ENCODE measurements at regions not wholly inside any gene's neighbourhood (a gene's known extent, or its start where the extent isn't known, plus 50 kb on each side); places are given as distances from the start of the nearest gene placed in this dataset.

DNA sequence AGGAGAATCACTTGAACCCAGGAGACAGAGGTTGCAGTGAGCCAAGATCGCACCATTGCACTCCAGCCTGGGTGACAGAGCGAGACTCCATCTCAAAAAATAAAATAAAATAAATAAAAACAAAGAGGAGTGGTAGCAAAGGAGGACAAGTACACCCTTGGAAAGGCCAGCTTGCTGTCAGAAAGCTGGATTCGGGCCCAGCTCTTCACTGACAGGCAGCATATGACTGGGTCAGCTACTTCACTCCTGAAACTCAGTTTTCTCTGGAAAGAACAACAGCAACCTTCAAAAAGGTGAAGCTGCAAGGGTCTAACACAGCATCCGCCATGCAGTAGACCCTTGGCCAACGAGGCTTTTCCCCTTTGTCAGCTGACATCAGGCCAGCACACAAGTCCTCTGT is 156.0 kb upstream of the TIAM1 start:
- H3K36me3 ChIP-seq (replicated peaks in 1 of 2; ENCODE audit: control insufficient read depth in 1 of 2, insufficient read depth in 2 of 2, low read length in 2 of 2): no peaks in the 10 kb centered on the region
- H3K4me1 ChIP-seq (ENCODE audit: control insufficient read depth in 1 of 2, insufficient read depth in 2 of 2, low read length in 2 of 2): no peaks in the 10 kb centered on the region
- no peak overlapping the region for H3K4me2 ChIP-seq (replicated peaks; ENCODE audit: extremely low read depth, low read length, poor library complexity, severe bottlenecking)
- no peak overlapping the region for H3K9ac ChIP-seq (ENCODE audit: insufficient read depth, low read length, poor library complexity, severe bottlenecking)
- H4K20me1 ChIP-seq (ENCODE audit: insufficient read depth, low read length): no peaks in the 10 kb centered on the region
- H3K4me3 Mint-ChIP-seq: no peak overlapping the region
- H3K9me3 Mint-ChIP-seq: peaks cover 0 to 2% (median 0%) of the 10 kb centered on the region in 7 donors
- no peaks in the 10 kb centered on the region for H3K9me3 ChIP-seq (replicated peaks in 1 of 2; ENCODE audit: control insufficient read depth in 1 of 2, insufficient read depth in 1 of 2, low read length in 2 of 2)
- TF ChIP-seq, protein P1, sequence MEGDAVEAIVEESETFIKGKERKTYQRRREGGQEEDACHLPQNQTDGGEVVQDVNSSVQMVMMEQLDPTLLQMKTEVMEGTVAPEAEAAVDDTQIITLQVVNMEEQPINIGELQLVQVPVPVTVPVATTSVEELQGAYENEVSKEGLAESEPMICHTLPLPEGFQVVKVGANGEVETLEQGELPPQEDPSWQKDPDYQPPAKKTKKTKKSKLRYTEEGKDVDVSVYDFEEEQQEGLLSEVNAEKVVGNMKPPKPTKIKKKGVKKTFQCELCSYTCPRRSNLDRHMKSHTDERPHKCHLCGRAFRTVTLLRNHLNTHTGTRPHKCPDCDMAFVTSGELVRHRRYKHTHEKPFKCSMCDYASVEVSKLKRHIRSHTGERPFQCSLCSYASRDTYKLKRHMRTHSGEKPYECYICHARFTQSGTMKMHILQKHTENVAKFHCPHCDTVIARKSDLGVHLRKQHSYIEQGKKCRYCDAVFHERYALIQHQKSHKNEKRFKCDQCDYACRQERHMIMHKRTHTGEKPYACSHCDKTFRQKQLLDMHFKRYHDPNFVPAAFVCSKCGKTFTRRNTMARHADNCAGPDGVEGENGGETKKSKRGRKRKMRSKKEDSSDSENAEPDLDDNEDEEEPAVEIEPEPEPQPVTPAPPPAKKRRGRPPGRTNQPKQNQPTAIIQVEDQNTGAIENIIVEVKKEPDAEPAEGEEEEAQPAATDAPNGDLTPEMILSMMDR (IDR thresholded peaks at IDR 0.05): no peak
- H3K4me3 ChIP-seq (replicated peaks in 1 of 3; ENCODE audit: low read depth in 2 of 3, low read length in 3 of 3): no peak overlapping the region
- H3K4me1 Mint-ChIP-seq: no peaks in the 10 kb centered on the region
- no peaks in the 10 kb centered on the region for H3K27me3 ChIP-seq (ENCODE audit: control insufficient read depth in 2 of 2, insufficient read depth in 2 of 2, low read length in 2 of 2)
- no peak overlapping the region for H2AFZ ChIP-seq (ENCODE audit: insufficient read depth, low read depth, low read length, poor library complexity, severe bottlenecking)
- no peak overlapping the region for H3K27ac Mint-ChIP-seq
- H3K79me2 ChIP-seq (ENCODE audit: insufficient read depth, low read length): no peaks in the 10 kb centered on the region
- H3K27ac ChIP-seq (ENCODE audit: low read depth in 1 of 2, low read length in 2 of 2): no peak overlapping the region
- WGBS (ENCODE audit: insufficient coverage): 100% methylated on average over 1 of the region's 5 CpGs
- H3K27me3 Mint-ChIP-seq (ENCODE audit: low read depth in 3 of 3): peaks cover 0 to 3% (median 1%) of the 10 kb centered on the region in 3 donors
- no peaks in the 10 kb centered on the region for H3K36me3 Mint-ChIP-seq
- intact Hi-C loops (cut with micrococcal nuclease): no loop called here
- DNase-seq: no peak

- no peaks in the 10 kb centered on the region for H3K4me1 ChIP-seq (ENCODE audit: control insufficient read depth in 1 of 2, insufficient read depth in 2 of 2, low read length in 2 of 2)
- Mint-ChIP-seq H3K4me1 (no peaks in the 10 kb centered on the region), H3K27me3 (ENCODE audit: low read depth in 3 of 3) (peaks cover 0 to 3% (median 1%) of the 10 kb centered on the region in 3 donors), H3K36me3 (no peaks in the 10 kb centered on the region), H3K4me3 (no peak overlapping the region), H3K9me3 (peaks cover 0 to 2% (median 0%) of the 10 kb centered on the region in 7 donors), H3K27ac (no peak overlapping the region)
- no peak overlapping the region for H3K4me2 ChIP-seq (replicated peaks; ENCODE audit: extremely low read depth, low read length, poor library complexity, severe bottlenecking)
- no peak overlapping the region for H3K4me3 ChIP-seq (replicated peaks in 1 of 3; ENCODE audit: low read depth in 2 of 3, low read length in 3 of 3)
- no peaks in the 10 kb centered on the region for H3K36me3 ChIP-seq (replicated peaks in 1 of 2; ENCODE audit: control insufficient read depth in 1 of 2, insufficient read depth in 2 of 2, low read length in 2 of 2)
- no peak overlapping the region for H3K9ac ChIP-seq (ENCODE audit: insufficient read depth, low read length, poor library complexity, severe bottlenecking)
- no peaks in the 10 kb centered on the region for H4K20me1 ChIP-seq (ENCODE audit: insufficient read depth, low read length)
- intact Hi-C loops (cut with micrococcal nuclease): no loop called here
- TF ChIP-seq, protein P1 (IDR thresholded peaks at IDR 0.05): no peak
- no peaks in the 10 kb centered on the region for H3K27me3 ChIP-seq (ENCODE audit: control insufficient read depth in 2 of 2, insufficient read depth in 2 of 2, low read length in 2 of 2)
- H2AFZ ChIP-seq (ENCODE audit: insufficient read depth, low read depth, low read length, poor library complexity, severe bottlenecking): no peak overlapping the region
- DNase-seq: no peak
- H3K79me2 ChIP-seq (ENCODE audit: insufficient read depth, low read length): no peaks in the 10 kb centered on the region
- H3K27ac ChIP-seq (ENCODE audit: low read depth in 1 of 2, low read length in 2 of 2): no peak overlapping the region
- no peaks in the 10 kb centered on the region for H3K9me3 ChIP-seq (replicated peaks in 1 of 2; ENCODE audit: control insufficient read depth in 1 of 2, insufficient read depth in 1 of 2, low read length in 2 of 2)
- 0% methylated on average over 1 of the region's 1 CpG for WGBS (ENCODE audit: insufficient coverage)
Measured at GRCh38 chr21:31498985-31499384, 154.9 kb upstream of the TIAM1 start.

Measured in CD14-positive monocyte (primary cell).